ENCODE measurements at regions not wholly inside any gene's neighbourhood (a gene's known extent, or its start where the extent isn't known, plus 50 kb on each side); places are given as distances from the start of the nearest gene placed in this dataset.

GRCh38 chr2:167758292-167758691, 489.1 kb downstream of the STK39 start:
- TF ChIP-seq CTCF (IDR thresholded peaks at IDR 0.05) (no peak), POLR2A (IDR thresholded peaks at IDR 0.05) (no peak), EP300 (IDR thresholded peaks at IDR 0.05) (no peak)
